BE2C (cell line): ENCODE measurements at regions not wholly inside any gene's neighbourhood (a gene's known extent, or its start where the extent isn't known, plus 50 kb on each side); places are given as distances from the start of the nearest gene placed in this dataset.

Source experiments
- DNase-seq: peaks from one replicate; pipeline ENCODE4 v3.0.0-alpha.2; 2020
- H3K27me3 ChIP-seq: fragments of 250-450 bp; sonication (Bioruptor Pico); 2 replicates; pipeline ENCODE4 v1.5.1; 2020; ENCODE audit warnings: mild to moderate bottlenecking
- H3K36me3 ChIP-seq: fragments of 250-450 bp; sonication (Bioruptor Pico); 2 replicates; pipeline ENCODE4 v1.5.1; 2020; ENCODE audit warnings: mild to moderate bottlenecking
- H3K4me1 ChIP-seq: fragments of 250-450 bp; sonication (Bioruptor Pico); 2 replicates; pipeline ENCODE4 v1.5.1; 2020
- H3K4me3 ChIP-seq: 2 replicates; pipeline ENCODE4 v1.5.1; 2011; ENCODE audit warnings: low read depth, low read length
- H3K9me3 ChIP-seq: fragments of 250-450 bp; sonication (Bioruptor Pico); 2 replicates; pipeline ENCODE4 v1.5.1; 2020
- TF ChIP-seq, protein P1 (sequence below): IDR thresholded peaks from 2 replicates; pipeline ENCODE4 v1.5.1; 2012; ENCODE audit warnings: mild to moderate bottlenecking, low read depth, low read length

DNA sequence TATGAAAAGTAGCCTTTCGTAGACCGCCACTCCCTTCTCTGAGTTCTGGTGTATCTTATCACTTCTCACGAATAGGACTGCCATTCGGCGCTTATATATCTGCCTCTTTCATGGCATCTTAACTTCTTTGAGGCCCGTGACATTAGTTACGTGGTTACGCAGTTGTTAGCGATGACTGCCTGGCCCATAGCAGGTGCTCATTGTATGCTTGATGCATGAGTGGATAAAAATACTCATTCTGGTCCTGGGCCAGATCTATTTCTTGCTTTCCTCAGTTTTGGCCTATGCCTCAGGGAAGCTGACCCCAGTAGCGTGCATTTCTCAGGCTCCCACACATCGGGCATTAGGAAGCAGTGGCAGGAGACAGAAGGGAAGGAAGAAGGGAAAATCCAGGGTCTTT is 60.7 kb upstream of the PITX2 start:
- no peak for DNase-seq
- Histone ChIP-seq H3K27me3 (peaks cover 8% of the 10 kb centered on the region; the same call in 1 of the 2 replicates), H3K4me1 (no peaks in the 10 kb centered on the region), H3K36me3 (no peaks in the 10 kb centered on the region), H3K9me3 (no peaks in the 10 kb centered on the region; the same call in 1 of the 2 replicates), H3K4me3 (no peak overlapping the region)
- TF ChIP-seq, protein P1, sequence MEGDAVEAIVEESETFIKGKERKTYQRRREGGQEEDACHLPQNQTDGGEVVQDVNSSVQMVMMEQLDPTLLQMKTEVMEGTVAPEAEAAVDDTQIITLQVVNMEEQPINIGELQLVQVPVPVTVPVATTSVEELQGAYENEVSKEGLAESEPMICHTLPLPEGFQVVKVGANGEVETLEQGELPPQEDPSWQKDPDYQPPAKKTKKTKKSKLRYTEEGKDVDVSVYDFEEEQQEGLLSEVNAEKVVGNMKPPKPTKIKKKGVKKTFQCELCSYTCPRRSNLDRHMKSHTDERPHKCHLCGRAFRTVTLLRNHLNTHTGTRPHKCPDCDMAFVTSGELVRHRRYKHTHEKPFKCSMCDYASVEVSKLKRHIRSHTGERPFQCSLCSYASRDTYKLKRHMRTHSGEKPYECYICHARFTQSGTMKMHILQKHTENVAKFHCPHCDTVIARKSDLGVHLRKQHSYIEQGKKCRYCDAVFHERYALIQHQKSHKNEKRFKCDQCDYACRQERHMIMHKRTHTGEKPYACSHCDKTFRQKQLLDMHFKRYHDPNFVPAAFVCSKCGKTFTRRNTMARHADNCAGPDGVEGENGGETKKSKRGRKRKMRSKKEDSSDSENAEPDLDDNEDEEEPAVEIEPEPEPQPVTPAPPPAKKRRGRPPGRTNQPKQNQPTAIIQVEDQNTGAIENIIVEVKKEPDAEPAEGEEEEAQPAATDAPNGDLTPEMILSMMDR, result no peak

DNA sequence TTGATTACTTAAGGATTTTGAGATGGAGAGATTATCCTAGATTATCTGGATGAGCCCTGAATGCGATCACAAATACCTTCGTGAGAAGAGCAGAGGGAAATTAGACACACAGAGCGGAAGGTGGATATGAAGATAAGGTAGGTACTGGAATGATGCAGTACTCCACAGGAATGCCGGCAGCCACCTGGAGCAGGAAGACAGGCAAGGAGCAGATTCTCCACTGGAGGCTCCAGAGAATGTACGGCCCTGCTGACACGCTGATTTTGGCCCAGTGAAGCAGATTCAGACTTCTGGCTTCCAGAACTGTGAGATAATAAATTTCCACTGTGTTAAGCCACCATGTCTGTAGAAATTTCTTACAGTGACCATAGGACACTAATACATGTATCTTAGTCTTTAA is 79.4 kb upstream of the PITX2 start:
- TF ChIP-seq, protein P1, result no peak
- no peak for DNase-seq
- no peak overlapping the region for H3K4me3 ChIP-seq
- no peaks in the 10 kb centered on the region for H3K4me1 ChIP-seq
- no peaks in the 10 kb centered on the region for H3K9me3 ChIP-seq
- no peaks in the 10 kb centered on the region for H3K36me3 ChIP-seq
- no peaks in the 10 kb centered on the region for H3K27me3 ChIP-seq

DNA sequence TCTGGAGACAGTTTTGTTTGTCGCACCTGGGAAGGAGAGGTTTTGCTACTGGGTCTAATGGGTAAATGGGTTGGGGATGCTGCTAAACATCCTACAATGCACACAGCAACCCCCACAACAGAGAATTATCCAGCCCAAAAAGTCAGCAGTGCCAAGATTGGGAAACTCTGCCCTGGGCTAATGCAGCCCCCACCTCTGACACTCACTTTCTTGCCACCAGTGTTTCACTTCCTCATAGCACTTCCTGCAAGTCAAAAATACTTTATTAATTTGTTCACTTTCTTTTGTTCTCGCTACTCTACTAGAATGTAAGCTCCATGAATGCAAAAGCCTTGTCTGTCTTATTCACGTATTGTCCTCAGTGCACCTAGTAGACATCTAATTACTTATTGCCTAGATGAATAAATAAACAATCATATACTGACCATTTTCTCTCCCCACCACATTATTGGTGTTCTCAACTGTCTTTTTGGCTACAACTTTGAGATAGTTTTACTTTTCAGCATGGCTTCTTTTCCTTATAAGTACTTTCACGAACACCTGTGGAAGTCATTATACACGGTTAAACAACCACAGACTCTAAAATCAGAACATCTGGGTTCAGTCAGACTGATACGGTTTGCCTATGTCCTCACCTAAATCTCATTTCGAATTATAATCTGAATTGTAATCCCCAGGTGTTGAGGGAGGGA is 82.0 kb upstream of the PITX2 start:
- DNase-seq, result no peak
- TF ChIP-seq, protein P1, result no peak
- Histone ChIP-seq H3K4me1 (no peaks in the 10 kb centered on the region), H3K4me3 (no peak overlapping the region), H3K27me3 (no peaks in the 10 kb centered on the region; the same call in 1 of the 2 replicates), H3K36me3 (no peaks in the 10 kb centered on the region), H3K9me3 (no peaks in the 10 kb centered on the region)

DNA sequence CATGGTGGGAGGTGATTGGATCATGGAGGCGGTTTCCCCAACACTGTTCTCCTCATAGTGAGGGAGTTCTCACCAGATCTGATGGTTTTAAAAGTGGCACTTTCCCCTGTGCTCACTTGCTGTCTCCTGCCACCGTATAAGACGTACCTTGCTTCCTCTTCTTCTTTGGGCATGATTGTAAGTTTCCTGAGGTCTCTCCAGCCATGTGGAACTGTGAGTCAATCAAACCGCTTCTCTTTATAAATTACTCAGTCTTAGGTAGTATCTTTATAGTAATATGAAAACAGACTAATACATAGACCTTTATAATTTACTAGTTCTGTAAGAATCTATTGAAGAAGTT is 82.5 kb upstream of the PITX2 start:
- no peak for DNase-seq
- Histone ChIP-seq H3K4me3 (no peak overlapping the region), H3K4me1 (no peaks in the 10 kb centered on the region), H3K9me3 (no peaks in the 10 kb centered on the region), H3K36me3 (no peaks in the 10 kb centered on the region), H3K27me3 (no peaks in the 10 kb centered on the region; the same call in 1 of the 2 replicates)
- TF ChIP-seq, protein P1, result no peak

DNA sequence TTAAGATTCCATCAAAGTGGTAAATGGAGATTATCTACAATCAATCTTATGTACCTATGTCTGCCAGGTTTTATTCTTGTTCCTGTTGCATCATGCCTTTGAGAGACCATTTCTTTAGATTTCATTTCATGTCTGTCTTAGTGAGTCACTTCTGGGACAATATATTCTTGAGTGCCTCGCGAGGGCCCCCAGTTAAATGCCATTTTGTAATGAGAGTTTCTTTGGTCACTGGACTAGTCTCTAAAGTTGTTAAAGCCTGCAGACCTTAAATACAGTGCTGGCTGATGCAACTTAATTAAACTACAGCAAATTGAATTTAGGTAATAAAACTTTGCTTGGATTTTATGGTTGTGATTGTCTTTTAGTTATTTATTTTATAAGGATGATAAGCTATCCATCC is 87.2 kb upstream of the PITX2 start:
- Histone ChIP-seq H3K4me1 (no peaks in the 10 kb centered on the region), H3K4me3 (no peak overlapping the region), H3K9me3 (no peaks in the 10 kb centered on the region), H3K27me3 (no peaks in the 10 kb centered on the region; the same call in 1 of the 2 replicates), H3K36me3 (no peaks in the 10 kb centered on the region)
- no peak for DNase-seq
- TF ChIP-seq, protein P1, result no peak

DNA sequence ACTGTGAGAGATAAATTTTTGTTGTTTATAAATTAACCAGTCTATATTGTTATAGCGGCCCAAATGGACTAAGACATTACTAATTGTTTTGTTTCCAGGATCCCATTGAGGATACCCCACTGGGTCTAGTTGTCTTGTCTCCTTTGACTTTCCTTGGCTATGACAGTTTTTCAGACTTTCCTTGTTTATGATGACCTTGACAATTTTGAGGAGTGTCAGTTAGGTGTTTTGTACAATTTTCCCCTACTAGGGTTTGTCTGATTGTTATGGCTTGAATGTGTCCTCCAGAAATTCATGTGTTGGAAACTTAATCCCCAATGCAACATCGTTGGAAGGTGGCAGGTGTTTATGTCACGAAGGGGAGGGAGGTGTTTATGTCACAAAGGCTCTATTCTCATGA is 89.6 kb upstream of the PITX2 start:
- TF ChIP-seq, protein P1, result no peak
- no peaks in the 10 kb centered on the region; the same call in 1 of the 2 replicates for H3K27me3 ChIP-seq
- no peak for DNase-seq
- H3K4me3 ChIP-seq, result no peak overlapping the region
- H3K4me1 ChIP-seq, result no peaks in the 10 kb centered on the region
- H3K9me3 ChIP-seq, result no peaks in the 10 kb centered on the region
- H3K36me3 ChIP-seq, result no peaks in the 10 kb centered on the region
